Stimulated activated effector memory CD8-positive, alpha-beta T cell treated with anti-CD3 and anti-CD28 coated beads, Interleukin-12 subunit alpha, Interleukin-12 subunit beta, amount 100 ng/mL, for 72 hours (primary cell): ENCODE measurements at regions not wholly inside any gene's neighbourhood (a gene's known extent, or its start where the extent isn't known, plus 50 kb on each side); places are given as distances from the start of the nearest gene placed in this dataset.
"Not testable (repeated sequence)": the region's sequence is repeated elsewhere in the genome, so short reads cannot be mapped to it uniquely, and the experiment has no call there.

Source experiments
- ATAC-seq: fragments of 150-1000 bp; cut with Tn5 transposase; 2 replicates; pipeline ENCODE4 v1.10.0; 2021
- DNase-seq, 2 donors: peaks; one replicate each; pipeline ENCODE4 v3.0.0; 2021 to 2022; ENCODE audit warnings: low spot score in 2 of 2
- H3K27ac Mint-ChIP-seq: one replicate; pipeline ENCODE4 v1.8.0; 2022; ENCODE audit warnings: mild to moderate bottlenecking, mixed read lengths
- H3K36me3 Mint-ChIP-seq: one replicate; pipeline ENCODE4 v1.8.0; 2022; ENCODE audit warnings: mild to moderate bottlenecking, mixed read lengths
- H3K4me1 Mint-ChIP-seq: one replicate; pipeline ENCODE4 v1.8.0; 2022; ENCODE audit warnings: mixed read lengths
- H3K4me3 Mint-ChIP-seq: one replicate; pipeline ENCODE4 v1.8.0; 2022; ENCODE audit warnings: mild to moderate bottlenecking, mixed read lengths
- H3K9me3 Mint-ChIP-seq: one replicate; pipeline ENCODE4 v1.8.0; 2022; ENCODE audit warnings: mixed read lengths

- not testable (repeated sequence) for H3K4me3 Mint-ChIP-seq, H3K27ac Mint-ChIP-seq, H3K36me3 Mint-ChIP-seq, ATAC-seq, DNase-seq, H3K4me1 Mint-ChIP-seq
- H3K9me3 Mint-ChIP-seq = peaks cover 11% of the 10 kb centered on the region
These were observed 139.9 kb upstream of the EXOC2 start for GRCh38 chr6:832804-833203.

- Mint-ChIP-seq H3K36me3 (peaks cover 6% of the 10 kb centered on the region), H3K4me1 (no peaks in the 10 kb centered on the region), H3K27ac (no peak overlapping the region), H3K9me3 (peaks cover 13% of the 10 kb centered on the region), H3K4me3 (no peak overlapping the region)
- ATAC-seq = no peak
- no peak for DNase-seq
These were observed 137.9 kb upstream of the EXOC2 start for GRCh38 chr6:830667-831327.

GRCh38 chr6:829656-830055 lies 136.7 kb upstream of the EXOC2 start:
- Mint-ChIP-seq H3K4me3 (no peak overlapping the region), H3K4me1 (no peaks in the 10 kb centered on the region), H3K36me3 (peaks cover 6% of the 10 kb centered on the region), H3K27ac (no peak overlapping the region), H3K9me3 (peaks cover 13% of the 10 kb centered on the region)
- no peak for DNase-seq
- no peak for ATAC-seq

GRCh38 chr6:827431-827830 lies 134.5 kb upstream of the EXOC2 start:
- Mint-ChIP-seq H3K27ac (no peak overlapping the region), H3K4me3 (no peak overlapping the region), H3K36me3 (no peaks in the 10 kb centered on the region), H3K9me3 (peaks cover 8% of the 10 kb centered on the region), H3K4me1 (no peaks in the 10 kb centered on the region)
- no peak for ATAC-seq
- no peak for DNase-seq

- Mint-ChIP-seq H3K9me3 (no peaks in the 10 kb centered on the region), H3K4me3 (no peak overlapping the region), H3K27ac (no peak overlapping the region), H3K36me3 (no peaks in the 10 kb centered on the region), H3K4me1 (peaks cover 15% of the 10 kb centered on the region)
- ATAC-seq (no peak), DNase-seq (no peak)
These were observed 126.2 kb upstream of the EXOC2 start for GRCh38 chr6:819122-819521.

- Mint-ChIP-seq H3K36me3 (no peaks in the 10 kb centered on the region), H3K9me3 (no peaks in the 10 kb centered on the region)
- peak; percentile 56 for ATAC-seq
These were observed 125.3 kb upstream of the EXOC2 start for GRCh38 chr6:818196-818595.

GRCh38 chr6:816510-817084 lies 123.7 kb upstream of the EXOC2 start:
- Mint-ChIP-seq H3K36me3 (no peaks in the 10 kb centered on the region), H3K4me3 (no peak overlapping the region), H3K9me3 (no peaks in the 10 kb centered on the region), H3K27ac (no peak overlapping the region), H3K4me1 (peaks cover 15% of the 10 kb centered on the region)
- ATAC-seq = peak; percentile 91
- peak in 1 of 2 donors; percentile 57 for DNase-seq

More at GRCh38 chr6:818196-818595, 125.3 kb upstream of the EXOC2 start:
- Mint-ChIP-seq H3K4me3 (no peak overlapping the region), H3K4me1 (peaks cover 15% of the 10 kb centered on the region), H3K27ac (no peak overlapping the region)
- DNase-seq = no peak

- Mint-ChIP-seq H3K9me3 (no peaks in the 10 kb centered on the region), H3K4me3 (no peak overlapping the region), H3K4me1 (peaks cover 15% of the 10 kb centered on the region), H3K27ac (no peak overlapping the region), H3K36me3 (no peaks in the 10 kb centered on the region)
- ATAC-seq = no peak
- DNase-seq = no peak
These were observed 122.4 kb upstream of the EXOC2 start for GRCh38 chr6:815348-815738.

GRCh38 chr6:814378-815347 lies 121.7 kb upstream of the EXOC2 start:
- Mint-ChIP-seq H3K4me3 (no peak overlapping the region), H3K4me1 (peaks cover 15% of the 10 kb centered on the region), H3K27ac (no peak overlapping the region), H3K36me3 (no peaks in the 10 kb centered on the region), H3K9me3 (no peaks in the 10 kb centered on the region)
- ATAC-seq = no peak
- no peak for DNase-seq

- DNase-seq = no peak
- no peak for ATAC-seq
- Mint-ChIP-seq H3K9me3 (no peaks in the 10 kb centered on the region), H3K4me3 (no peak overlapping the region), H3K27ac (no peak overlapping the region), H3K4me1 (peaks cover 4% of the 10 kb centered on the region), H3K36me3 (no peaks in the 10 kb centered on the region)
These were observed 118.9 kb upstream of the EXOC2 start for GRCh38 chr6:811831-812230.

GRCh38 chr6:811191-811590 lies 118.3 kb upstream of the EXOC2 start:
- DNase-seq = no peak
- ATAC-seq = no peak
- no peak overlapping the region for H3K27ac Mint-ChIP-seq
- no peaks in the 10 kb centered on the region for H3K36me3 Mint-ChIP-seq
- H3K9me3 Mint-ChIP-seq = no peaks in the 10 kb centered on the region
- H3K4me1 Mint-ChIP-seq = no peaks in the 10 kb centered on the region
- H3K4me3 Mint-ChIP-seq = no peak overlapping the region

- H3K27ac Mint-ChIP-seq = no peak overlapping the region
- H3K36me3 Mint-ChIP-seq = no peaks in the 10 kb centered on the region
- no peaks in the 10 kb centered on the region for H3K4me1 Mint-ChIP-seq
- H3K4me3 Mint-ChIP-seq = no peak overlapping the region
- H3K9me3 Mint-ChIP-seq = no peaks in the 10 kb centered on the region
- ATAC-seq (no peak), DNase-seq (no peak)
These were observed 111.8 kb upstream of the EXOC2 start for GRCh38 chr6:804771-805170.

- Mint-ChIP-seq H3K27ac (no peak overlapping the region), H3K4me3 (no peak overlapping the region), H3K36me3 (no peaks in the 10 kb centered on the region), H3K4me1 (no peaks in the 10 kb centered on the region), H3K9me3 (no peaks in the 10 kb centered on the region)
- ATAC-seq (no peak), DNase-seq (no peak)
These were observed 111.4 kb upstream of the EXOC2 start for GRCh38 chr6:804317-804716.

- DNase-seq = no peak
- H3K9me3 Mint-ChIP-seq = no peaks in the 10 kb centered on the region
- no peak overlapping the region for H3K27ac Mint-ChIP-seq
- H3K4me1 Mint-ChIP-seq = no peaks in the 10 kb centered on the region
- no peak overlapping the region for H3K4me3 Mint-ChIP-seq
- no peak for ATAC-seq
- no peaks in the 10 kb centered on the region for H3K36me3 Mint-ChIP-seq
These were observed 110.4 kb upstream of the EXOC2 start for GRCh38 chr6:803191-803977.

- H3K4me1 Mint-ChIP-seq = no peaks in the 10 kb centered on the region
- DNase-seq (no peak), ATAC-seq (no peak)
- no peaks in the 10 kb centered on the region for H3K36me3 Mint-ChIP-seq
- no peaks in the 10 kb centered on the region for H3K9me3 Mint-ChIP-seq
- no peak overlapping the region for H3K4me3 Mint-ChIP-seq
- no peak overlapping the region for H3K27ac Mint-ChIP-seq
These were observed 109.8 kb upstream of the EXOC2 start for GRCh38 chr6:802701-803100.
